ENCODE measurements at regions not wholly inside any gene's neighbourhood (a gene's known extent, or its start where the extent isn't known, plus 50 kb on each side); places are given as distances from the start of the nearest gene placed in this dataset.

- TF ChIP-seq ZNF565 (CRISPR knock-in tag; conservative IDR thresholded peaks at IDR 0.05; ENCODE audit: low read depth): no peak
- TF ChIP-seq CREB5 (CRISPR knock-in tag; IDR thresholded peaks at IDR 0.05; ENCODE audit: low read depth): no peak
- TF ChIP-seq TCF4 (CRISPR knock-in tag; IDR thresholded peaks at IDR 0.05; ENCODE audit: borderline replicate concordance): no peak
- TF ChIP-seq POU6F1 (CRISPR knock-in tag; IDR thresholded peaks at IDR 0.05; ENCODE audit: borderline replicate concordance, low read depth): no peak
- TF ChIP-seq TOX (CRISPR knock-in tag; IDR thresholded peaks at IDR 0.05; ENCODE audit: borderline replicate concordance): no peak
- no peak for TF ChIP-seq OSR1 (CRISPR knock-in tag; IDR thresholded peaks at IDR 0.05)
- no peak for TF ChIP-seq CSDC2 (CRISPR knock-in tag; IDR thresholded peaks at IDR 0.05)
- TF ChIP-seq ARNTL (CRISPR knock-in tag; IDR thresholded peaks at IDR 0.05; ENCODE audit: borderline replicate concordance, low read depth): no peak
- TF ChIP-seq BACH2 (CRISPR knock-in tag; IDR thresholded peaks at IDR 0.05; ENCODE audit: borderline replicate concordance): no peak
- no peak for TF ChIP-seq GLIS3 (CRISPR knock-in tag; IDR thresholded peaks at IDR 0.05)
- no peak for TF ChIP-seq ISL1 (CRISPR knock-in tag; IDR thresholded peaks at IDR 0.05)
- no peak for TF ChIP-seq PATZ1 (CRISPR knock-in tag; IDR thresholded peaks at IDR 0.05; ENCODE audit: borderline replicate concordance)
- no peak for TF ChIP-seq SNAI2 (CRISPR knock-in tag; IDR thresholded peaks at IDR 0.05)
- no peak for ATAC-seq
These were observed 511.6 kb downstream of the CDH26 start for GRCh38 chr20:60469829-60470228.

- no peak for ATAC-seq
- TF ChIP-seq TSHZ2 (CRISPR knock-in tag; IDR thresholded peaks at IDR 0.05): no peak
- TF ChIP-seq TCF4 (CRISPR knock-in tag; IDR thresholded peaks at IDR 0.05; ENCODE audit: borderline replicate concordance): no peak
- TF ChIP-seq POU6F1 (CRISPR knock-in tag; IDR thresholded peaks at IDR 0.05; ENCODE audit: borderline replicate concordance, low read depth): no peak
- no peak for TF ChIP-seq ZFP30 (CRISPR knock-in tag; IDR thresholded peaks at IDR 0.05)
- TF ChIP-seq ZFP3 (CRISPR knock-in tag; IDR thresholded peaks at IDR 0.05): no peak
- TF ChIP-seq CSDC2 (CRISPR knock-in tag; IDR thresholded peaks at IDR 0.05): no peak
- no peak for TF ChIP-seq TOX (CRISPR knock-in tag; IDR thresholded peaks at IDR 0.05; ENCODE audit: borderline replicate concordance)
- TF ChIP-seq GLIS3 (CRISPR knock-in tag; IDR thresholded peaks at IDR 0.05): no peak
- TF ChIP-seq ISL1 (CRISPR knock-in tag; IDR thresholded peaks at IDR 0.05): no peak
- no peak for TF ChIP-seq BACH2 (CRISPR knock-in tag; IDR thresholded peaks at IDR 0.05; ENCODE audit: borderline replicate concordance)
These were observed 512.1 kb downstream of the CDH26 start for GRCh38 chr20:60470366-60470765.

GRCh38 chr20:60473211-60473610 is 515.0 kb downstream of the CDH26 start:
- no peak for ATAC-seq

More at GRCh38 chr20:60473211-60473610, 515.0 kb downstream of the CDH26 start:
- TF ChIP-seq RARB (CRISPR knock-in tag; IDR thresholded peaks at IDR 0.05) (no peak), ZFP3 (CRISPR knock-in tag; IDR thresholded peaks at IDR 0.05) (no peak), TCF4 (CRISPR knock-in tag; IDR thresholded peaks at IDR 0.05; ENCODE audit: borderline replicate concordance) (no peak), GLIS3 (CRISPR knock-in tag; IDR thresholded peaks at IDR 0.05) (no peak), TSHZ2 (CRISPR knock-in tag; IDR thresholded peaks at IDR 0.05) (no peak), ESRRG (CRISPR knock-in tag; IDR thresholded peaks at IDR 0.05) (no peak), ARNTL (CRISPR knock-in tag; IDR thresholded peaks at IDR 0.05; ENCODE audit: borderline replicate concordance, low read depth) (no peak), CSDC2 (CRISPR knock-in tag; IDR thresholded peaks at IDR 0.05) (no peak), ZNF8 (CRISPR knock-in tag; IDR thresholded peaks at IDR 0.05) (no peak), ZC3H10 (CRISPR knock-in tag; IDR thresholded peaks at IDR 0.05) (no peak), ISL1 (CRISPR knock-in tag; IDR thresholded peaks at IDR 0.05) (no peak), POU6F1 (CRISPR knock-in tag; IDR thresholded peaks at IDR 0.05; ENCODE audit: borderline replicate concordance, low read depth) (no peak)
